ENCODE measurements at regions not wholly inside any gene's neighbourhood (a gene's known extent, or its start where the extent isn't known, plus 50 kb on each side); places are given as distances from the start of the nearest gene placed in this dataset.

- Histone ChIP-seq H3K36me3 (replicated peaks in 1 of 2; ENCODE audit: insufficient read depth in 1 of 2, low read depth in 2 of 2) (no peaks in the 10 kb centered on the region), H3K27me3 (no peaks in the 10 kb centered on the region), H3K9me3 (no peaks in the 10 kb centered on the region), H3K4me1 (no peaks in the 10 kb centered on the region), H3K4me3 (no peak overlapping the region), H3K27ac (no peak overlapping the region)
- intact Hi-C loops (cut with DNase I), result no loop called here
- TF ChIP-seq CTCF (IDR thresholded peaks at IDR 0.05) (no peak), POLR2A (IDR thresholded peaks at IDR 0.05) (no peak)
- no peak for ATAC-seq
- DNase-seq, result no peak
- 56 to 61% methylated on average over 9 of the region's 9 CpGs for WGBS, 2 donors
These were observed 82.5 kb upstream of the SP4 start for GRCh38 chr7:21345361-21345760.

GRCh38 chr7:21346297-21346696 is 81.6 kb upstream of the SP4 start:
- H3K27me3 ChIP-seq, result no peaks in the 10 kb centered on the region
- no peak for ATAC-seq
- TF ChIP-seq POLR2A (IDR thresholded peaks at IDR 0.05), result no peak
- no peaks in the 10 kb centered on the region for H3K36me3 ChIP-seq (replicated peaks in 1 of 2; ENCODE audit: insufficient read depth in 1 of 2, low read depth in 2 of 2)
- H3K4me1 ChIP-seq, result no peaks in the 10 kb centered on the region
- H3K4me3 ChIP-seq, result no peak overlapping the region
- no peak for DNase-seq
- intact Hi-C loops (cut with DNase I), result no loop called here
- no peaks in the 10 kb centered on the region for H3K9me3 ChIP-seq
- no peak overlapping the region for H3K27ac ChIP-seq

DNA sequence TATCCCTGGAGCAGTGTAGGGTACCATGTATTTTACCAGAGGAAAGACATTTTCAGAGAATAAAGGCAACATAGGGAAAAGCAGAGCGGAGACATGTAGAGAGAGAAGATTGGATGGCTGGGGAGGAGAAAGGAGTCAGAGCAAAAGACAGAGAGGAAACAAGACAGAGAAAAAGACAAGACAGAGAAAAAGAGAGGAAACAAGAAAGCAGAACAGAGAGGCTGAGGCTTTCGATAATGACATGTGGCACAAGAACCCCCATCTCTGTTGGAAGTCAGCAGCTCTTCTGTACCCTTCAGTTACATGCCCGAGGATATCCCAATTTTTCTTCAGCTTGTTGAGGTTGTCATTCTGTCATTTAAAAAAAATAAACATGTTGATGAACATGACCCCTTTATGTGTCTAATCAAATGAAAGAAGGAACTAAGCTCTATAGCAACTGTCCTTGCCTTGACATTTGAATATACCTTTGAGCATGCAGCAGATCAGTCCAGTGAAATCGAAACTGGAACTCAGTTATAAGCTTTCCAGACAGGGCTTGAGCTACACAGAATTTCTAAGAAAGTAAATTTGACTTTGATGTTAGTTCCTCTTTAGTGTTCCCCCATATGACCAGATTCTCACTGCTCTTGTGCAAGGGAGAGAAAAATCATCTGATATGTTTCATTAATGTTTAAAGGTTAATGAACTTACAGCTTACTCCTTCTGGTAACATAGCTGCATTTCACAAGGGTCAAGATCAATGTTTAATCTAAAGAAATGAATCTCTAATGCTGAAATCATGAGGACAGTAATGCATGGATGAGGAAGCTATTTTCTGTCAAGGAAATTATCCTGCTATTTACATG is 75.1 kb upstream of the SP4 start:
- H3K4me1 ChIP-seq, result no peaks in the 10 kb centered on the region
- no peaks in the 10 kb centered on the region for H3K27me3 ChIP-seq
- ATAC-seq (no peak), DNase-seq (no peak)
- intact Hi-C loops (cut with DNase I), result no loop called here
- no peak overlapping the region for H3K4me3 ChIP-seq
- TF ChIP-seq POLR2A (IDR thresholded peaks at IDR 0.05) (no peak), CTCF (IDR thresholded peaks at IDR 0.05) (no peak)
- H3K9me3 ChIP-seq, result no peaks in the 10 kb centered on the region
- WGBS, 2 donors, result 57 to 59% methylated on average over 4 of the region's 4 CpGs
- H3K27ac ChIP-seq, result no peak overlapping the region
- H3K36me3 ChIP-seq (replicated peaks in 1 of 2; ENCODE audit: insufficient read depth in 1 of 2, low read depth in 2 of 2), result no peaks in the 10 kb centered on the region

- Histone ChIP-seq H3K27me3 (no peaks in the 10 kb centered on the region), H3K4me1 (no peaks in the 10 kb centered on the region), H3K36me3 (replicated peaks in 1 of 2; ENCODE audit: insufficient read depth in 1 of 2, low read depth in 2 of 2) (no peaks in the 10 kb centered on the region), H3K9me3 (no peaks in the 10 kb centered on the region), H3K27ac (no peak overlapping the region), H3K4me3 (no peak overlapping the region)
- ATAC-seq (no peak), DNase-seq (no peak)
- 55 to 65% methylated on average over 4 of the region's 4 CpGs for WGBS, 2 donors
- intact Hi-C loops (cut with DNase I), result no loop called here
- no peak for TF ChIP-seq POLR2A (IDR thresholded peaks at IDR 0.05)
- TF ChIP-seq CTCF (IDR thresholded peaks at IDR 0.05), result no peak
These were observed 74.5 kb upstream of the SP4 start for GRCh38 chr7:21353388-21353780.

- 82 to 85% methylated on average over 5 of the region's 5 CpGs for WGBS, 2 donors
These were observed 73.6 kb upstream of the SP4 start for GRCh38 chr7:21354284-21354683.

More at GRCh38 chr7:21354284-21354683, 73.6 kb upstream of the SP4 start:
- Histone ChIP-seq H3K9me3 (no peaks in the 10 kb centered on the region), H3K4me1 (no peaks in the 10 kb centered on the region), H3K36me3 (replicated peaks in 1 of 2; ENCODE audit: insufficient read depth in 1 of 2, low read depth in 2 of 2) (no peaks in the 10 kb centered on the region), H3K27me3 (no peaks in the 10 kb centered on the region), H3K4me3 (no peak overlapping the region), H3K27ac (no peak overlapping the region)
- DNase-seq (no peak), ATAC-seq (no peak)
- intact Hi-C loops (cut with DNase I), result no loop called here
- TF ChIP-seq POLR2A (IDR thresholded peaks at IDR 0.05) (no peak), CTCF (IDR thresholded peaks at IDR 0.05) (no peak)
